Loucy (cell line): ENCODE measurements at regions not wholly inside any gene's neighbourhood (a gene's known extent, or its start where the extent isn't known, plus 50 kb on each side); places are given as distances from the start of the nearest gene placed in this dataset.

ENCODE experiments used
- H2AFZ ChIP-seq: fragments of 200-600 bp; sonication (generic); 2 replicates; pipeline ENCODE4 v1.6.0; 2016; ENCODE audit warnings: antibody characterized with exemption, mild to moderate bottlenecking, low read length, moderate library complexity
- H3F3A ChIP-seq: fragments of 200-600 bp; 2 replicates; pipeline ENCODE4 v1.6.0; 2016; ENCODE audit warnings: antibody characterized with exemption, low read depth, mild to moderate bottlenecking
- H3K27me3 ChIP-seq: fragments of 200-600 bp; sonication (generic); 2 replicates; pipeline ENCODE4 v1.6.1; 2014; ENCODE audit warnings: low read length, mild to moderate bottlenecking; ENCODE audit not compliant: insufficient read depth, poor library complexity, severe bottlenecking
- H3K36me3 ChIP-seq: fragments of 200-600 bp; sonication (generic); 2 replicates; pipeline ENCODE4 v1.6.1; 2016; ENCODE audit warnings: low read length; ENCODE audit not compliant: insufficient read depth
- H3K4me1 ChIP-seq: fragments of 200-600 bp; sonication (generic); 2 replicates; pipeline ENCODE4 v1.5.1; 2014; ENCODE audit warnings: low read length, mild to moderate bottlenecking; ENCODE audit not compliant: insufficient read depth, poor library complexity, severe bottlenecking
- H3K4me2 ChIP-seq: fragments of 200-600 bp; sonication (generic); 2 replicates; pipeline ENCODE4 v1.6.0; 2014; ENCODE audit warnings: antibody characterized with exemption, low read length, low read depth, mild to moderate bottlenecking; ENCODE audit not compliant: poor library complexity, severe bottlenecking
- H3K4me3 ChIP-seq: fragments of 200-600 bp; sonication (generic); 2 replicates; pipeline ENCODE4 v1.5.1; 2014; ENCODE audit warnings: low read length, mild to moderate bottlenecking, mixed read lengths; ENCODE audit not compliant: poor library complexity, severe bottlenecking
- H3K79me2 ChIP-seq: fragments of 200-600 bp; sonication (generic); 2 replicates; pipeline ENCODE4 v1.6.1; 2014; ENCODE audit warnings: low read length; ENCODE audit not compliant: insufficient read depth
- H3K9ac ChIP-seq: fragments of 200-600 bp; sonication (generic); 2 replicates; pipeline ENCODE4 v1.6.0; 2014; ENCODE audit warnings: mild to moderate bottlenecking, low read depth, low read length, moderate library complexity; ENCODE audit not compliant: poor library complexity, severe bottlenecking
- H3K9me2 ChIP-seq: fragments of 200-600 bp; sonication (generic); replicated peaks from 2 replicates; pipeline ENCODE4 v1.6.1; 2016; ENCODE audit warnings: low read depth, low read length, mixed read lengths
- H3K9me3 ChIP-seq: fragments of 200-600 bp; sonication (generic); 2 replicates; pipeline ENCODE4 v1.6.1; 2014; ENCODE audit warnings: mild to moderate bottlenecking, antibody characterized with exemption, low read length, low read depth; ENCODE audit not compliant: insufficient read depth
- H4K20me1 ChIP-seq: fragments of 200-600 bp; sonication (generic); 2 replicates; pipeline ENCODE4 v1.6.0; 2014; ENCODE audit warnings: antibody characterized with exemption, low read length, mild to moderate bottlenecking; ENCODE audit not compliant: insufficient read depth, poor library complexity, severe bottlenecking
- EZH2phosphoT487 ChIP-seq: fragments of 200-600 bp; IDR thresholded peaks from 2 replicates; pipeline ENCODE4 v1.6.1; 2018; ENCODE audit warnings: antibody characterized with exemption, mild to moderate bottlenecking, moderate library complexity, borderline replicate concordance
- TF ChIP-seq, protein P1 (sequence below): fragments of 200-600 bp; sonication (generic); conservative IDR thresholded peaks from 2 replicates; pipeline ENCODE4 v1.5.1; 2014; ENCODE audit warnings: mild to moderate bottlenecking, antibody characterized with exemption, low read length

DNA sequence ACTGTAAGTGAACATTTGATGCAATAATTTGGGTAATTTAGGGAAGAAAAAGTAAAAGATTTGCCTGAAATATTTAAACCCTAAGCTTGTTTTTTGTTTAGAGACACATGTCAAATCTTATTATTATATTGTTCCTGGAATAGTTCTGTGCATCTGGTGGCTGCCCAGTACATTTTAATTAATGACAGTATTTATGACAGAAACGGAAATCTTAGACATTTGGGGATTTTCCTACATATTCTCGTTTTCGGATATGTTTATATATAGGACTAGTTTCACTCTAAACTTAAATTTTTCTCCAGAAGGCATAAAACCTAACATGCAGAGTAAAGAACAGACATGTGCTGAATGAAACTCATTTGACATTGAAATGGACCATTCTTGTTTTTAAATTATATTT, 125.6 kb upstream of the PAQR3 start:
- H3K27me3 ChIP-seq: no peaks in the 10 kb centered on the region

DNA sequence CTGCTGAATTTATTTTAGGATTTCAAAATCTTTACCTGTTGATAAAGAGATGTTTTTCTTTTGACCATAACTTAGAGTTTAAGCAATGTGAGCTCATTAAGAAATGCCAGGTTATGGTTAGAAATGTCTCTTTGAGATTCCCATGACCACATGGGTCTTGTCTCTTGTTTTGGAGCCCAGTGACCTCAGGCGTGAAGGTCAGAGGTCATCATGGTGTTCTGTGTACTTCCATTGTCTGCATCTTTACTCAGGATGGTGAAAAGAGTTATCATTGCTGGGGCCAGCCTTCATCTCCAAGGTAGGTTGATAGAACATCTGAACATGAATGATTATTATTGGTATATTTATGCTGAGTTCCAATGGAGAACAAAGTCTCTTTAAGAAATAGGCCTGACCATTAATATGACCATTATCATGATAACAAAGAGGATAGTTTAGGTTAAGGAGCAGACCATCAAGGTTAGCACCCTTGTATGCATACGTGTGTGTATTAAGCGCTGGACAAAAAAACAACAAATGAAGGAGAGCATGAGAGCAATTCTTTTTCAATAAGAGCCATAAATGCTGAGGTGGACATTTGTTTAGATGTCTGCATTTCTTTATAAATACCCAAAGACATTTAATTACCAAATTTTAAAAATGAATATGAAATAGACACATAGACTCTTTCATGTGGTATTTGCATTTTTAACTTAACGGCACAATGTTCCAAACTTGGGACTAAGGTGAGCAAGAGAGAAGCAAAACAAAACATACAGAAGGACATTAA, 120.6 kb upstream of the PAQR3 start:
- no peaks in the 10 kb centered on the region for H3K9me3 ChIP-seq
- H3K27me3 ChIP-seq: no peaks in the 10 kb centered on the region
- no peaks in the 10 kb centered on the region for H3K79me2 ChIP-seq
- no peaks in the 10 kb centered on the region for H3K4me1 ChIP-seq
- H3K4me2 ChIP-seq: no peak overlapping the region
- H3K36me3 ChIP-seq: no peaks in the 10 kb centered on the region
- no peak overlapping the region for H3K4me3 ChIP-seq
- H3F3A ChIP-seq: no peaks in the 10 kb centered on the region
- no peak overlapping the region for H3K9ac ChIP-seq
- TF ChIP-seq, protein P1, sequence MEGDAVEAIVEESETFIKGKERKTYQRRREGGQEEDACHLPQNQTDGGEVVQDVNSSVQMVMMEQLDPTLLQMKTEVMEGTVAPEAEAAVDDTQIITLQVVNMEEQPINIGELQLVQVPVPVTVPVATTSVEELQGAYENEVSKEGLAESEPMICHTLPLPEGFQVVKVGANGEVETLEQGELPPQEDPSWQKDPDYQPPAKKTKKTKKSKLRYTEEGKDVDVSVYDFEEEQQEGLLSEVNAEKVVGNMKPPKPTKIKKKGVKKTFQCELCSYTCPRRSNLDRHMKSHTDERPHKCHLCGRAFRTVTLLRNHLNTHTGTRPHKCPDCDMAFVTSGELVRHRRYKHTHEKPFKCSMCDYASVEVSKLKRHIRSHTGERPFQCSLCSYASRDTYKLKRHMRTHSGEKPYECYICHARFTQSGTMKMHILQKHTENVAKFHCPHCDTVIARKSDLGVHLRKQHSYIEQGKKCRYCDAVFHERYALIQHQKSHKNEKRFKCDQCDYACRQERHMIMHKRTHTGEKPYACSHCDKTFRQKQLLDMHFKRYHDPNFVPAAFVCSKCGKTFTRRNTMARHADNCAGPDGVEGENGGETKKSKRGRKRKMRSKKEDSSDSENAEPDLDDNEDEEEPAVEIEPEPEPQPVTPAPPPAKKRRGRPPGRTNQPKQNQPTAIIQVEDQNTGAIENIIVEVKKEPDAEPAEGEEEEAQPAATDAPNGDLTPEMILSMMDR: no peak
- no peak for TF ChIP-seq EZH2phosphoT487
- no peaks in the 10 kb centered on the region for H4K20me1 ChIP-seq
- H2AFZ ChIP-seq: no peak overlapping the region
- H3K9me2 ChIP-seq: no peaks in the 10 kb centered on the region

More for the DNA sequence above, 125.6 kb upstream of the PAQR3 start:
- H3K4me1 ChIP-seq: no peaks in the 10 kb centered on the region
- H3F3A ChIP-seq: no peaks in the 10 kb centered on the region
- H2AFZ ChIP-seq: no peak overlapping the region
- no peak for TF ChIP-seq EZH2phosphoT487
- TF ChIP-seq, protein P1: no peak
- H3K4me3 ChIP-seq: no peak overlapping the region
- no peaks in the 10 kb centered on the region for H3K79me2 ChIP-seq
- H3K9me3 ChIP-seq: no peaks in the 10 kb centered on the region
- H3K9ac ChIP-seq: no peak overlapping the region
- H3K36me3 ChIP-seq: no peaks in the 10 kb centered on the region
- no peaks in the 10 kb centered on the region for H4K20me1 ChIP-seq
- no peak overlapping the region for H3K4me2 ChIP-seq
- H3K9me2 ChIP-seq: no peaks in the 10 kb centered on the region

DNA sequence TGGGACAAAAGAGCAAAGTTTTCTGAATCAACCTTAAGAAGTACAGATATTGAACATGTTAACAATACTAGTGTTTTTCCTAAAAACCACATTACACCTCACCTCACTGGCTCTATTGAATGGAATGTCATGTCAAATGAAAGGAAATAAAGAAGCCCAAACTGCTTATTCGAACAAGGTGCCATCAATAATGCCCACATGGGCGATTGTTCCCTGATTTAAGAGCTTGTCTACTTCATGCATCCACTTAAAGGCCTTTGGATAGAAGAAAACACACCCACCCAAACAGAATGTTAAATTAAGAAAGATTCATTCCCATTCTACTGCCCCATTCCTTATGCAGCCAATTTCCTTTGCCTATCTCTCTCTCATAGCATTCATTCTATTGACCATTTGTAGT, 118.5 kb upstream of the PAQR3 start:
- Histone ChIP-seq H3K4me2 (no peak overlapping the region), H3K36me3 (no peaks in the 10 kb centered on the region), H3K79me2 (no peaks in the 10 kb centered on the region), H2AFZ (no peak overlapping the region), H3K9me2 (no peaks in the 10 kb centered on the region), H3K4me1 (no peaks in the 10 kb centered on the region), H4K20me1 (no peaks in the 10 kb centered on the region), H3F3A (no peaks in the 10 kb centered on the region), H3K9me3 (no peaks in the 10 kb centered on the region), H3K4me3 (no peak overlapping the region), H3K27me3 (no peaks in the 10 kb centered on the region), H3K9ac (no peak overlapping the region)
- TF ChIP-seq, protein P1: no peak
- no peak for TF ChIP-seq EZH2phosphoT487
